HG03159 (cell line): ENCODE measurements at regions not wholly inside any gene's neighbourhood (a gene's known extent, or its start where the extent isn't known, plus 50 kb on each side); places are given as distances from the start of the nearest gene placed in this dataset.
"Not testable (repeated sequence)": the region's sequence is repeated elsewhere in the genome, so short reads cannot be mapped to it uniquely, and the experiment has no call there.

Experiments
- ATAC-seq: cut with Tn5 transposase; IDR thresholded peaks from one replicate; pipeline ENCODE4 v1.9.1; 2021; ENCODE audit warnings: mild to moderate bottlenecking, moderate library complexity; ENCODE audit not compliant: unreplicated experiment

DNA sequence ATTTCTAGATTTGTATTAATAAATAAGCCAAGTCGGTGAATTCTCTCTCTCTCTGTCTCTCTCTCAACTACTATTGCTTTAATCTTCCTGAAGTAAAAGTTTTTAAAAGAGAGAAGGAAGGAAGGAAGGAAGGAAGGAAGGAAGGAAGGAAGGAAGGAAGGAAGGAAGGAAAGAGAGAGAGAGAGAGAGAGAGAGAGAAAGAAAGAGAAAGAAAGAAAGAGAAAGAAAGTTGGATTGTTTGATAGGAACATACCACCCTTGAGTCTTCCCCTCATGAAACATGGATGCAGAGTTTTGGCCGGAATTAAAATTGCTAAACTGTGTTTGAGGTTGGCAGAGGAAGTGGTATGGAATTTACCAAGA is 159.9 kb upstream of the NR2F2 start:
- not testable (repeated sequence) for ATAC-seq

GRCh38 chr15:96170979-96171739 is 159.3 kb upstream of the NR2F2 start:
- no peak for ATAC-seq

DNA sequence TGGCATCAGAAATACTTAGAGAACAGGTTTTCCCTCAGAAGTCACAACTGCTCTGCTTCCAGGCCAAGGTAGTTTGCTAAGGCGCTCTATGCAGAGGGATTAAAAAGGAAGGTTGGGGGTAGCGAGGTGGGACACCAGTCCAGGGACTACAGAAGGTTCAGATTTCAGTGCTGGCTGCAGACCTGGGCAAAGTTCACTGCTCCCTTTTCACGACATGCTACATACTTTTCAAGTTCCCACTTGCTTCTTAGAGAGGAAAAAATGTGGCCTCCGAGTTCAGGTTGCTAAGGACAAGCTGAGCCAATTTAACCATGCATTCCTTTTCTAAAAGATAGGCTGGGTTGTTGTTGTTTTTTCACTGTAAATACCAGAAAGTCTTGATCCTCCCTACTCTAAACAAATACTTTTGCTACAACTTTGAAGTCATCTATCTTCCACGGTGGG is 158.6 kb upstream of the NR2F2 start:
- ATAC-seq: no peak

DNA sequence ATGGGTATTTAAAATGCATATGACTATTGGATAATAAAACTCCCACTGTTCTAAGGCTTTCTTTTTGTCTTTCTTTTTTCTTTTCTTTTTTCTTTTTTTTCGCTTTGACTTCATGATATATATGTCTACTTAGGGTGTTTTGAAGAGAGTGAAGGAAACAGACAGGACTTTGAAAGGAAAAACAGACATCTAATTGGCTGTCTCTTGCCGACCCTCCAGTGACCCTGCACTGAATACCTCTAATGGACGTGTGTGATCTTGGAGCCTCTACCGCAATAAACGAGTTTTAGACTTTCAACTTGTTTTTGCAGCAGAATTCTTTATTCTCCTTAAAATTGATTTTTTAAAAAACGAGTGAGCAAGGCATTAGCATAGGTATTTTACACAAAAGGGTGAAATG is 158.1 kb upstream of the NR2F2 start:
- ATAC-seq: no peak

DNA sequence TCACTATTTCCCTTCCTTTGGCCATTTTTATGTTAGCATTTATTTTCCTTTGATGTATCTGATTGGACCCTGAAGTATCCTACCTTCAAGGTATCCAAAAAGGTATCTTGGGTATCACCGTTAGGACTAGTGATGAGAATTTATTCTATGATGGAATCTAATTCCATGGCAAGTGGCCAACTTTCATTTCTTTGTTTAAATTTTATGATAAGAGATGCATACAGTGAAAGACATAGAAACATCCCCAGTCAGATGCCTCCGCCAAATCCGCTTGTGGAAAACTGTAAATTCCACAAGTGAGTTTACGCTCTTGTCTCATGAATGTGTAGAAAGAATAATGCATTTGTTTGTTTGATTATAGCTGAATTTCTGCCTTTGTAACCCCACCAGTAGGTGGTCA is 153.7 kb upstream of the NR2F2 start:
- ATAC-seq: no peak

GRCh38 chr15:96177279-96177678 is 153.2 kb upstream of the NR2F2 start:
- ATAC-seq: no peak

- no peak for ATAC-seq
Observed at GRCh38 chr15:96180087-96180748, 150.3 kb upstream of the NR2F2 start.

GRCh38 chr15:96181217-96181616 is 149.3 kb upstream of the NR2F2 start:
- no peak for ATAC-seq

DNA sequence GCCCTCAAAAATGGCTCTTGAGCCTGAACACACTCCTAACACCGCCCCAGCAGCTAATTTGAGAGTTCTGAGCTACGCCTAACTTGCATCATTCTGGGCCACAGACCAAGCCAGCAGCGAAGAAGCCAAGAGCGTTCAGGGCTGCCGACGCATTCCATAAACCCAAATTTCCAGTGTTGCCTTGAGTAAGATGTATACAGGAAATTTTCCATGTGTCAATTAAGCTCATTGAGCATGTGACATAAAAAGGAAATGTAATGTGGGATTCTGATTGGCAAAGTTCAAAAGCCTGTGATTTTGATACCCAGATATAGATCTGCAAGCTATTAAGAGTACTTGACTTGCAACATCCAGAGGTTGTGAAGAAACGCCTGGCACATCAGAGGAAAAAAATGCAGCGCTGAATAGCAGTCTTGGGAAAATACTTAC is 148.6 kb upstream of the NR2F2 start:
- ATAC-seq: no peak

- no peak for ATAC-seq
Observed at GRCh38 chr15:96182736-96183513, 147.6 kb upstream of the NR2F2 start.

DNA sequence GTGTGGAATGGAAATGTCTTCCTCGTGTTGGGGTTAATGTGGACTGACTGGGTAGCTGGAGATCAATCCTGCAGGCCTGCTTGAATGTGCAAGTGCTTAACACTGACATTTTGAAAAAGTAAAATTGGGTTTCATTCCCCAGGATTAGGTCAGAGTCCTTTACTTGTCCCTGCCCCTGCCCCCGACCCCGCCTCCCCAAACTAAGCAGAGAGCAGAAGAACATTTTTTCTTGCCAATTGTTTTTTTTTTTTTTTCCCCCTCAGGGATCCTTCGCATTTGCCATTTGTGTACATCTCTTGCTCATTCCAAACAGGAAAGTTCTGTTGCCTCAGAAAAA is 147.0 kb upstream of the NR2F2 start:
- ATAC-seq: no peak

DNA sequence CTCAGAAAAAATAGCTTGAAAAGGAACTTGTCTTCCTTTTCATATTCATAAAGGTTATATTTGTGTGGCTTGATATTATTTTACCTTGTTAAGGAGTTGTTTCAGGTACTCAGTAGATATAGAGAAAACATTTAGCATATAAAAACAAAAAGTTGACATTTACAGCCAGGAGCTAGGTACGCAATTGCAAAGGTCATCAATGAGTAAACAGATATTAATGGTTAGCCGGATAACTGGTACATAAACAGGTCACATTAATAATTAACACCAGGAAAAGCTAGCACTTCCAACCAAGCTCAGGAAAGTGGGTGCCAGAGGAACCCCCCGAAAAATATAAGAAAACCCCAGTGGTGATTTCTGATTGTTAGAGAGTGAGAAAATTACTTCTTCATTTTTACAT is 146.6 kb upstream of the NR2F2 start:
- no peak for ATAC-seq

- no peak for ATAC-seq
Observed at GRCh38 chr15:96184297-96184696, 146.2 kb upstream of the NR2F2 start.

GRCh38 chr15:96186105-96186504 is 144.4 kb upstream of the NR2F2 start:
- ATAC-seq: no peak

GRCh38 chr15:96187341-96188305 is 142.9 kb upstream of the NR2F2 start:
- ATAC-seq: no peak

GRCh38 chr15:96197721-96198120 is 132.8 kb upstream of the NR2F2 start:
- ATAC-seq: no peak

- no peak for ATAC-seq
Observed at GRCh38 chr15:96199111-96199510, 131.4 kb upstream of the NR2F2 start.

DNA sequence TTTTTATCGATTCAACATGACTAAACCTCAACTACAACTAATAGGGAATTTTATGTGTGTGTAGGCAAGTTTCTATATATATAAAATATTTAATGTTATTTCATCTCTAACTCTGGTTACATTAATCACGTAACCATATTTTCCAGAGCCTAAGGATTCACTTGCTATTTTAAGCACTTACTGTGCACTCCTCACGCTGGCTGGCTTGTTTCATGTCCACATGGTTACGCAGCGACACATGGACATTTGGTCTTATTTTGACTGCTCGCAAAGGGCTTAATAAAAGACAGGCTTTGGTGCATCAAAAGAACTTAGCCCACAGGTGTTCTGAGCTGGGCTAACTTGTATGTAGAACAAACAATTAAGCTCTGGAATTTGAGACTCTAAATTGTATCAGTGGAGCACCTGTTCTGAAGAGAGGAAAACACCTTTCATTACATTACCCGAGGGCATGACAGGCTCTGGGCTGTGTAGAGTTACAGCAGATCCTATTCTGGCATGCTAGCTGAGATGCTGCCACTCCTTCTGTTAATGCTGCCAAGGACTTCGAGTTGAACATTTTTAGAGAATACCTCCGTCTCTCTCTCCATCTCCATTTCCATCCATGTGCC is 130.0 kb upstream of the NR2F2 start:
- no peak for ATAC-seq

- no peak for ATAC-seq
Observed at GRCh38 chr15:96201696-96202095, 128.8 kb upstream of the NR2F2 start.

GRCh38 chr15:96205588-96205987 is 124.9 kb upstream of the NR2F2 start:
- ATAC-seq: not testable (repeated sequence)
